Parathyroid adenoma (tissue), 2 donors: ENCODE measurements at regions not wholly inside any gene's neighbourhood (a gene's known extent, or its start where the extent isn't known, plus 50 kb on each side); places are given as distances from the start of the nearest gene placed in this dataset.

Experiments
- H2AFZ ChIP-seq: fragments of 300-600 bp; sonication (generic); one replicate; pipeline ENCODE4 v1.7.0; 2017; ENCODE audit warnings: antibody characterized with exemption, mild to moderate bottlenecking
- H3K27ac ChIP-seq: fragments of 300-600 bp; sonication (generic); one replicate; pipeline ENCODE4 v1.7.0; 2017
- H3K27me3 ChIP-seq: fragments of 300-600 bp; sonication (generic); one replicate; pipeline ENCODE4 v1.7.0; 2017; ENCODE audit warnings: low read length; ENCODE audit not compliant: control insufficient read depth, insufficient read depth
- H3K36me3 ChIP-seq: fragments of 300-600 bp; sonication (generic); one replicate; pipeline ENCODE4 v1.7.0; 2017; ENCODE audit warnings: low read length; ENCODE audit not compliant: control insufficient read depth, insufficient read depth
- H3K4me1 ChIP-seq: fragments of 300-600 bp; sonication (generic); one replicate; pipeline ENCODE4 v1.7.0; 2017; ENCODE audit warnings: control low read depth
- H3K4me2 ChIP-seq: fragments of 300-600 bp; sonication (generic); one replicate; pipeline ENCODE4 v1.7.0; 2017; ENCODE audit warnings: low read length
- H3K4me3 ChIP-seq: fragments of 300-600 bp; sonication (generic); one replicate; pipeline ENCODE4 v1.7.0; 2017; ENCODE audit warnings: low read depth, low read length
- H3K79me2 ChIP-seq: fragments of 300-600 bp; sonication (generic); one replicate; pipeline ENCODE4 v1.7.0; 2017; ENCODE audit warnings: control low read depth
- H3K9ac ChIP-seq: fragments of 300-600 bp; sonication (generic); one replicate; pipeline ENCODE4 v1.7.0; 2017; ENCODE audit warnings: mild to moderate bottlenecking
- H3K9me3 ChIP-seq: fragments of 300-600 bp; sonication (generic); one replicate; pipeline ENCODE4 v1.7.0; 2017; ENCODE audit warnings: low read length; ENCODE audit not compliant: control insufficient read depth
- TF ChIP-seq, protein P1 (sequence below): fragments of 300-600 bp; sonication (generic); IDR thresholded peaks from one replicate; pipeline ENCODE4 v1.7.0; 2017; ENCODE audit warnings: antibody characterized with exemption, mild to moderate bottlenecking
- donor health status: primary hyperparathyroidism.

DNA sequence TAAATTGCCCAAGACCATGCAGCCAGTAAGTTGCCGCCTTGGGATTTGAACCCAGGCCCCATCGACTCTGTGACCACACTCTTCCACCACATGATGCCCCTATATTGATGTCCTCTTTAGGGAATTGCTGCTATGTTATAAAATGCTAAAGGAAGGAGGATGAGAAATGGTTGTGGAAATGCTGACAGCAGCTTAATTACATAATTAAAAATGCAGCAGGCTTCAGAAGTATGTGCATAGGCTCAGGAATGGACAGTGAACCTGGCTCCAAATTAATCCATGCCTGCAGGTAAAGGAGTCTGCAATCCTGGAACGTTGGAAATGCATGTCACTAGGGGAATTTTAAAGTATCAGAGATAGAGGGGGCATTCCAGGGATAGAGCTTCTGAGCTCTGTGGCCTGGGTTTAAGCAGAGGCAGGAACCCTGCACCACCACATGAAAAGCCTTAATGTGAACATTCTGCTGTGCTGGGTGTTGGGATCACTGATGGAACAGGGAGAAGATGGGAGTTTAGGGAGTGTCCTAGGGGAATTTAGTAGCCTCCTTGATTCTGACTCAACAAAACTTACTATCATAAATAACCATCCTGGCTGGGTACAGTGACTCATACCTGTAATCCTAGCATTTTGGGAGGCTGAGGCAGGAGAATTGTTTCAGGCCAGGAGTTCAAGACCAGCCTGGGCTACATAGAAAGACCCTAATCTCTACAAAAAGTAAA lies 76.1 kb upstream of the CCDC85A start:
- Histone ChIP-seq H3K4me2 (no peak overlapping the region), H2AFZ (no peak overlapping the region)
- TF ChIP-seq, protein P1, sequence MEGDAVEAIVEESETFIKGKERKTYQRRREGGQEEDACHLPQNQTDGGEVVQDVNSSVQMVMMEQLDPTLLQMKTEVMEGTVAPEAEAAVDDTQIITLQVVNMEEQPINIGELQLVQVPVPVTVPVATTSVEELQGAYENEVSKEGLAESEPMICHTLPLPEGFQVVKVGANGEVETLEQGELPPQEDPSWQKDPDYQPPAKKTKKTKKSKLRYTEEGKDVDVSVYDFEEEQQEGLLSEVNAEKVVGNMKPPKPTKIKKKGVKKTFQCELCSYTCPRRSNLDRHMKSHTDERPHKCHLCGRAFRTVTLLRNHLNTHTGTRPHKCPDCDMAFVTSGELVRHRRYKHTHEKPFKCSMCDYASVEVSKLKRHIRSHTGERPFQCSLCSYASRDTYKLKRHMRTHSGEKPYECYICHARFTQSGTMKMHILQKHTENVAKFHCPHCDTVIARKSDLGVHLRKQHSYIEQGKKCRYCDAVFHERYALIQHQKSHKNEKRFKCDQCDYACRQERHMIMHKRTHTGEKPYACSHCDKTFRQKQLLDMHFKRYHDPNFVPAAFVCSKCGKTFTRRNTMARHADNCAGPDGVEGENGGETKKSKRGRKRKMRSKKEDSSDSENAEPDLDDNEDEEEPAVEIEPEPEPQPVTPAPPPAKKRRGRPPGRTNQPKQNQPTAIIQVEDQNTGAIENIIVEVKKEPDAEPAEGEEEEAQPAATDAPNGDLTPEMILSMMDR, result no peak

GRCh38 chr2:56108806-56109205 lies 75.0 kb upstream of the CCDC85A start:
- Histone ChIP-seq H3K79me2 (no peaks in the 10 kb centered on the region), H3K36me3 (no peaks in the 10 kb centered on the region), H2AFZ (no peak overlapping the region), H3K27ac (no peak overlapping the region), H3K9ac (no peak overlapping the region), H3K9me3 (no peaks in the 10 kb centered on the region), H3K4me2 (no peak overlapping the region), H3K27me3 (no peaks in the 10 kb centered on the region), H3K4me1 (no peaks in the 10 kb centered on the region), H3K4me3 (no peak overlapping the region)
- TF ChIP-seq, protein P1, result no peak

More for the DNA sequence above, 76.1 kb upstream of the CCDC85A start:
- H3K36me3 ChIP-seq, result no peaks in the 10 kb centered on the region
- H3K4me1 ChIP-seq, result no peaks in the 10 kb centered on the region
- no peaks in the 10 kb centered on the region for H3K79me2 ChIP-seq
- no peak overlapping the region for H3K9ac ChIP-seq
- no peaks in the 10 kb centered on the region for H3K27me3 ChIP-seq
- no peaks in the 10 kb centered on the region for H3K9me3 ChIP-seq
- no peak overlapping the region for H3K27ac ChIP-seq
- no peak overlapping the region for H3K4me3 ChIP-seq

GRCh38 chr2:56109994-56110393 lies 73.8 kb upstream of the CCDC85A start:
- H3K27ac ChIP-seq, result no peak overlapping the region
- H3K9me3 ChIP-seq, result no peaks in the 10 kb centered on the region
- no peak overlapping the region for H3K4me3 ChIP-seq
- H3K9ac ChIP-seq, result no peak overlapping the region
- H3K36me3 ChIP-seq, result no peaks in the 10 kb centered on the region
- H3K27me3 ChIP-seq, result no peaks in the 10 kb centered on the region
- H2AFZ ChIP-seq, result no peak overlapping the region
- TF ChIP-seq, protein P1, result no peak
- H3K79me2 ChIP-seq, result no peaks in the 10 kb centered on the region
- H3K4me1 ChIP-seq, result no peaks in the 10 kb centered on the region
- H3K4me2 ChIP-seq, result no peak overlapping the region

- no peak overlapping the region for H3K27ac ChIP-seq
- H3K9me3 ChIP-seq, result no peaks in the 10 kb centered on the region
- no peaks in the 10 kb centered on the region for H3K4me1 ChIP-seq
- TF ChIP-seq, protein P1, result no peak
- H2AFZ ChIP-seq, result no peak overlapping the region
- no peaks in the 10 kb centered on the region for H3K27me3 ChIP-seq
- H3K4me3 ChIP-seq, result no peak overlapping the region
- H3K36me3 ChIP-seq, result no peaks in the 10 kb centered on the region
- no peak overlapping the region for H3K4me2 ChIP-seq
- no peak overlapping the region for H3K9ac ChIP-seq
- H3K79me2 ChIP-seq, result no peaks in the 10 kb centered on the region
These were observed 70.3 kb upstream of the CCDC85A start for GRCh38 chr2:56113382-56113975.

GRCh38 chr2:56117764-56118163 lies 66.0 kb upstream of the CCDC85A start:
- TF ChIP-seq, protein P1, result no peak

More at GRCh38 chr2:56117764-56118163, 66.0 kb upstream of the CCDC85A start:
- no peak overlapping the region for H3K9ac ChIP-seq
- no peaks in the 10 kb centered on the region for H3K4me1 ChIP-seq
- H3K9me3 ChIP-seq, result no peaks in the 10 kb centered on the region
- no peak overlapping the region for H3K4me2 ChIP-seq
- no peaks in the 10 kb centered on the region for H3K36me3 ChIP-seq
- H3K27me3 ChIP-seq, result no peaks in the 10 kb centered on the region
- H3K79me2 ChIP-seq, result no peaks in the 10 kb centered on the region
- no peak overlapping the region for H2AFZ ChIP-seq
- no peak overlapping the region for H3K27ac ChIP-seq
- H3K4me3 ChIP-seq, result no peak overlapping the region
